Stimulated activated CD4-positive, alpha-beta T cell treated with anti-CD3 and anti-CD28 coated beads, Interleukin-4, amount 100 ng/mL, for 4 hours (primary cell): ENCODE measurements at regions not wholly inside any gene's neighbourhood (a gene's known extent, or its start where the extent isn't known, plus 50 kb on each side); places are given as distances from the start of the nearest gene placed in this dataset.
"Not testable (repeated sequence)": the region's sequence is repeated elsewhere in the genome, so short reads cannot be mapped to it uniquely, and the experiment has no call there.

Experiments
- DNase-seq, 2 experiments: peaks; one replicate each; pipeline ENCODE4 v3.0.0-alpha.2; 2020

DNA sequence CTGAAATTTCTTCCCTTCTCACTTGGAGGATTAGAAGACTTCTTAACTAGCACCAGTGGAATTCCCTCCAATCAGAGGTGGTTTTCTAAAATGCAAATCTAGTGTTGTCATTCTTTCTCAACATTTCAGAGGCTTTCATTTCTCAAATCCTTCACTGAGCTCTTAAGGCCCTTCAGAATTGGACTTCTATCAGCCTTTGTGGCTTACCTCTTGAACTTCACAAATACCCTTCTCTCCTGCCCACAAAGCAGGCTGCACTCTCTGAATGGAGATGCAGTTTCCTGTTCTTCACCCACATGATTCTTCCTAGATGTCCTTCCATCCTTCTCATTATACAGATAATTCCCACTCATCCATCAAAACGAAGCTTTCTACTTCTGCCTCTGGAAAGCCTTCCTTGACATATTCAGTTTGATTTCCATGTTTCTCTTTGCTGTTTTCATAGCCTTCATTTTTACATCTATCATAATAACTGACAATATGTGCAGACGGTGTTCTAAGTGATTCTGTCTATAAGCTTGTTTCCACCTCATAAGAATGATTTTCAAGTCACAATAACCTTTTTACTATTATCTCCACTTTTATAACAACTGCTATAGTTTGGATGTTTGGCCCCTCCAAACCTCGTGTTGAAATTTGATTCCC is 123.1 kb upstream of the GPR12 start:
- DNase-seq, result no peak

DNA sequence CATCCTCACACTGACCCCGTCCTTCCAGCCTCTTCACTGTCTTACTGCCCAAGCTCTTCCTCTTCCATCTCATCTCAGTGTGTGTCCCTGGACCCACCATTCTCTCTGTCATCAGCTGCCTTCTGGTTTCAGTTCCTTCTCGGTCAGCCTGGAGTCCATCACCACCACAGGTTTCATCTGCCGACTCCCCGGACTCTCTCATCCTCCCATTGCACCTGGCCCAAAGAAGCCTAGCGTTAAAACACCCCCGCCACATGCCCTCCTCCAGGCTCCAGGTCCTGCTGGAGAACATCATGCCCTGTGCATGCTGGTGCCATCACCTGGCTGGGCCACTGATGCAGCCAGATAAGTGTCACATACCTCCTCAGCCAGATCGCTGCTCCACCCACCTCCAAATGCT is 122.1 kb upstream of the GPR12 start:
- DNase-seq, result no peak

DNA sequence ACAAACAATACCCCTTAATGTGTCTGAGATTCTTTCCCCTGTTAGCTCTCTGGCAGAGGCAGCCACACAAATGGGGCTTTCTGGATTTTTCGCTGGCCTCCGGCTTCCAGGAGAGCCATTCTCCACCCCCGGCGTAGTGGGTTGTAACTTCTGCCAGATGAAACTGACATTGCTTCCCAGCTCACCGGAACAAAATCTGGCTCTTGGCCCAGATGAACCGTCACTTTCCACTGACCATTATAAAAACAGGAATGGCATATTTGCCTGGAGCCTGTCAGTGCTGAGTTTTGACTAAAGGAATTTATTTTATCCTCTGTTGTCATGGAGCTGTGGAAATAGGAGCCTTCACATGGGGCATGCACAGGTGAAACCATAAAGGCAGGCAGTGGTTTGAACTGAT is 120.6 kb upstream of the GPR12 start:
- DNase-seq, result no peak

DNA sequence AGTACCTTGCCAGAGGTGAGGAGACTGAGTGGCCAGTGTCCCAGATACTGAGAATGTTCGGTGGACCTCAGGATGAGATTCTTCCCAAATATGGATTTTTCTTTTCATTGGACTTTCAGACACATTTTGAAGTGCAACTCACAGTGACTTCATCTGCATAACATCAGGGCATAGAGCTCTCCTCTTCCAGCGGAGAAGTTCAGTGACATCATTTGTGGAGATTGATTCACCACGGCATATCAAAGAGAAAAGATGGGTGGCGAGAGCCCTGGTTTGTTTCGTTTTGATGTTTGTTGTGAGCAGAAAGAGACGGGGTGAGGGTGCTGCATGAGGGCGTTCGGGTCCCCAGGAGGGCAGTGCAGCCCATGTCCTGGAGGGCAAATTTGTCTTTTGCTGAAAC is 120.1 kb upstream of the GPR12 start:
- DNase-seq, result no peak

DNA sequence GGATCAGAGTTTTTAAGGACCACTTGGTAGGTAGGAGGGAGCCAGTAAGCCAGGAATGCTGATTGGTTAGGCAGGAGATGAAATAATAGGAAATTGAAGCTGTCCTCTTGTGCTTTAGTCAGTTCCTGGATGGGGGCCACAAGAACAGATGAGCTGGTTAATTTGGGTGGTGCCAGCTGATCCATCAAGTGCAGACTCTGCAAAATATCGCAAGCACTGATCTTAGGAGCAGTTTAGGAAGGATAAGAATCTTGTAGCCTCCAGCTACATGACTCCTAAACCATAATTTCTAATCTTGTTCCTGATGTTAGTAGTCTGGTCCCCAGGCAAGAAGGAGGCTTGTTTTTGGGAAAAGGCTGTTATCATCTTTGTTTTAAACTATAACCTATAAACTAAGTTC is 117.9 kb upstream of the GPR12 start:
- DNase-seq, result no peak

DNA sequence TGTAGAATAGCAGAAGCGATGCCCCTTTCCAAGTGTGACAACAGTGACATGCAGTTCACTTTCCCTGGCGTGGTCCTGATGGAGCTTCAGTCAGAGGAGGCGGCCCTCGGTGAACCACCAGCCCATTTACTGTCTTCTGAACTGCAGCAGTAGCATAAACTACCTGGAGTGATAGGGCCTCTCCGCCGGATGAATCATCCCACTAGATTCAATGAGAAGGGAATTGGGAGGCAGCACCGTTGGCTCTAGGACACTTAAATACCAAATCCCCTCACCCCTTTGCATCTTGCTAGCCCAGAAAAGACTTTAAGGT is 112.8 kb upstream of the GPR12 start:
- no peak for DNase-seq

DNA sequence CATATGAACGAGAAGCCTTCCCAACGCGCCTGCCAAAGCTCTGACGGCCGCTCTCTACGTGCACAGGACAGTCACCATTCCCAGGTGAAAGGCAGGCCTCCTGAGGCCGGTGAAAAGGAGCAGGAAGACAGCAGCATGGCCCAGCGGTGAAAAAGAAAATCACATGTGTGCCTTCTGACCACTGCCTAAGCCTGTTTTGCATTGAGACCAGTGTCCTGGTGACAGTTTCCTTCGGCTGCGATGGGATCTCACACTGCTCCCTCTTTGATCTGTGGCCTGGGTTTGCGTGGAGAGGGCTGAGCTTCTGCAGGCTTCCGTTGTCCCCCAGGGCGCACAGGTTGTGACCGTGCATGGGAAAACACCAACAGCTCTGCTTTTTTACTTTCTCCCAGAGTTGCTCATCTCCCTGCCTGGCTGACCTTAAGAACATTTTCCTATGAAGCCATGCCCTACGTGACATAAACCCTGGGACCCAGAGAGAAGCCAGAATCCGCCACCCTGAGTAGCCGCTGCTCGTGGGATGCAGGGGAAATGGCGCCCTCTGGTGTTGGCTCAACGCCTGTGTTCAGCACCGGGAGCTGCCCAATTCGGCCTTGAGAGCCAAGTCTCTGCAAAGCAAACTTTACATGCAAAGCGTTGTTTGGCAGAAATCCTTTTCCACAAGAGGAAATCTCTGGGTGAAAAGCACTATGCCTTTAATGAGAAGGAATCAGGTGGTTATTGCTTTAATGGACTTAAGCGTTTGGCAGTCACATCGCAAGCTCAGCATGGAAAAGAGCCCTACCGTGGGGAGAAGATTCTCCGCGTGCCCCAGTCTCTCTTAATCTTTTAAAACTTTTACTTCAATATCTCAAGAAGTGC is 112.2 kb upstream of the GPR12 start:
- peak in 1 of 2 experiments; percentile 39 for DNase-seq

DNA sequence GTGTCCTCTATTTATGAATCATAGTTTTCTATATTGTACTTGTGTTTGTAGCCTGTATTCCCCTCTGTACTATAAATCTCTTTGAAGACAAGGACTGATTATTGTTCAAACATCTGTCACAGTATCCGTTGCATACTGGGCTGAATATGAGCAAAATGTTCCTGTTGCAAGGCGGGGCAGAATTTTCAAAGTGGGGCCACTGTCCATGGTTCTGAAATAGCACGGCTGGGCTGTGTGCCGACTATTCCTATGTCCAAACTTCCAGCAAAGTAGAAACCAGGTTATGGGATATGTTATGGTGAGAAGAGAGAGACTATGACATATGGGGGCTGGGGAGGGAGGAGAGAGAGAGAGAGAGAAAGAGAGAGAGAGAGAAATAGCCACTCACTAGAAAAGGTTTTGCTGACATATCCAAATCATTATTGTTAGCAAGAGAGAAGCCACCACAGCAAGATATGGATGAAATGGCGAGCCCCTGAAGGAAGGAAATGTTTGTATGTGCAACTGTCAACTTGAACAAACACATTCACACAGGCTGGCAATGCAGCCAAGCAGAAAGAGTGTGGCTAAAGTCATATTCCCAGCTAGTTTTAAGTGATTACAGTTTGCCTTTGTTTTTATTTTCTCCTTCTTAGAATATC is 107.0 kb upstream of the GPR12 start:
- DNase-seq, result peak in 1 of 2 experiments; percentile 2

DNA sequence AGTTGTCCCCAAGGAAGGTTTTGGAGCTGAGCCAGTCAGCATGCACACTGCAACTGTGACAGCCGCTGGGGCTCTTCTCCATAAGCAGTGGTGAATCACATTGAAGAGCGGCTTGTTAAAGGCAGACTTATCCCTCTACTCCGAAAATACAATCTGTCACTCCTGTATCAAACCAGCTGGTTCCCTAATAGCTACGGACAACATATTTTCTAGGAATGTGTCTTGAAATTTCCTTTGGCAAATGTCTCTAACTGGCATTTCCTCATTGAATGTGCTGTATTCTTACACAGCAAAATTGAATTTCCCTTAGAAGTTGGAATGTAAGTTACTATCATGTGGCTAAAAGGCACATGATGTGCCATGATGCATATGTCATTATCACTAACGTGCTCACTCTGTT is 104.0 kb upstream of the GPR12 start:
- no peak for DNase-seq

DNA sequence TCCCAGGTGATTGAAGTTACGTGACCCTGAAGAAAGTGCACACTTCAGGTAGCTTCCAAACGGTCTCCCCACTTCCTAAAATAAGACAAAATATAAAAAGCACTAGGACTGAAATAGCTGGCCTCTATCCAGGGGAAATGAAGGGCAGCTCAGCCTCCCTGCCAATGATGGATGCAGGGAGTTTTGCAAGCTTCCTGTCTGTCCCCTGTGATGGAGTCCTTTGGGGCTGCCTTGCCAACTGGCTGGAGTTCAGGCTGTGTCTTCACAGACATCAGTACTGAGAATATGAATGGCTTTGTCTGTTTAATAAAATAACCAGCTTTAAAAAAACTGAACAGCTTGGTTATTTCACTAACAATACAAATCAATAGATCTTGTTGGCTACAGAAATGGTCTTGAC is 101.4 kb upstream of the GPR12 start:
- no peak for DNase-seq

DNA sequence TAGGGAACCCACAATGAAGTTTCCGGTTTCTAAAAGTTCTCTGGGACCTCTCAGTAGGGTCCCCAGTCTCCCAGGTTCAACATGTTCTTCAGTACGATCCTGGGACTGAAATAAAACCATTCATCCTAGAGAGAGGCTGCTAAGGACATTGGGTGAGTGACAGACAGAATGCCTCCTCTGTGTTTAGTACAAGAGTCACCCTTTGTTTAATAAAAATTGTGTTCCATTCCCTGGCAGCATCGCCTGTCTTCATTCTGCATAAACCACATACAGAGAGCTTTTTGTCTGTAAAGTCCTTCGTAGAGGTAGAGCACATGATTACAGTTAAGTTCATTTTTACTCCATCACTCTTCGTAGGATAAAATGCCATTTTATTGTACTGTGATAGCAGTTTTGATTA is 95.3 kb upstream of the GPR12 start:
- DNase-seq, result no peak

DNA sequence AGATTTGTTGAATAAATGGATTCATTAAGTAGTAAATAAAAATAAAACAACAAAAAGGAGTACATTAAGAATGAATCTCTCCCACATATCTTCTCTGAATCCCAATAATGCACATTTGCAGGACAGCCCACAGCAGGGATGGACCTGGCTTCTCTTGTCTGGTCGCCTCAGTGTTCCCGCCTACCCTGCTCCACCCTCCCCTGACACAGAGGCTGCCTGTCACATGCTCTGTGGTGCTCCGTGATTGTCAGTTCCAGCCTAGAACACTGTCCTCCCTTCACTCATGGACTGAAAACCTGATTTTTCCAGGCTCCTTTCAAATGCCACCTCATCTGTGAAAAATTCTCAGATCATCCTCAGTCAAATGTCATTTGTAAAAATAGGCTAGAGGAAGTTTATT is 94.5 kb upstream of the GPR12 start:
- DNase-seq, result no peak

DNA sequence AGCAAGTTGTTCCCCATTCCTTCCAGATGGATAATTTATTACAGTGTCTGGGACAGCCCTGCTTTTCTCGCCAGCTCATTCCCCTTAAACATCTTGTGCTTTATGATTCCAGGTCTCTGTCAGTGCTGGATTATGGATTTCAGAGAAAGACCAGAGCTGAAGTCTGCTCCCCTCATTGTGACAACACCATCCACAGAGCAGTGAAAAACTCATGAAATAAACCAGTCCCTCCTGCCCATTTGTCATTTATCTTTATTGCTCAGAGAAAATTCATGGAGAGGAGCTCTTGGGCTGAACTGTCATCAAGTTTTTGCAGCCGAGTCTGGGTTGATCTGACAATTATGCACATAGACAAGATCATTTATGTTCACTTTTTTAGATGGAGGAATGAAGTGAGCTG is 92.7 kb upstream of the GPR12 start:
- DNase-seq, result no peak

DNA sequence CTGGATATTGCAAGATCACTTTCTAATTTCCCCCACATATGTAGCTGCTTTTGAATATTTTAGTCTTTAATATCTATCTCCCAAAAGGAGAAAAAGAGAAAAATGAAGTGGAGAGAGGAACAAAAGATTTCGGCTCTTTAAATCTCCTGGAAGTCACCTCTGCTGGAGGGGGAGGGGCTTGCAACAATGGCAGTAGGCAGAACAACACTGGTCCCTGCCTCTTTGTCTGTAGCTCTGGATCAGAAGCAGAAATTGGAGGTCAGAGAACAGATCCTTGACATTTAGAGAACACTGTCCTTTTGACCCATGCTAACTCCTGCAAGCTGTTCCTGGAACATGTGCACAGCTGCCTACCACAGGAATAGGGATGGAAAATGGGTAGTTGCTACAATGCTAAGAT is 86.7 kb upstream of the GPR12 start:
- DNase-seq, result no peak

DNA sequence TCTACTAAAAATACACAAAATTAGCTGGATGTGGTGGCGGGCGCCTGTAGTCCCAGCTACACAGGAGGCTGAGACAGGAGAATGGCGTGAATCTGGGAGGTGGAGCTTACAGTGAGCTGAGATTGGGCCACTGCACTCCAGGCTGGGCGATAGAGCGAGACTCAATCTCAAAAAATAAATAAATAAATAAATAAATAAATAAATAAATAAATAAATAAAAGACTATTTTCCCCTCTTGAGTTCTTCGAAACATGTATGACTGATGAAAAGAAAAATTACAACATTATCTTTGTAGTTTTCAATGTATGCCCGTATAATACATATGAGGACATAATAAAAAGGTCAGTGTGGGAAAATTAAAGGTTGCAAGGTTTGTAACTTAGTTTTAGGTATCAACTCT is 84.5 kb upstream of the GPR12 start:
- DNase-seq, result not testable (repeated sequence)

DNA sequence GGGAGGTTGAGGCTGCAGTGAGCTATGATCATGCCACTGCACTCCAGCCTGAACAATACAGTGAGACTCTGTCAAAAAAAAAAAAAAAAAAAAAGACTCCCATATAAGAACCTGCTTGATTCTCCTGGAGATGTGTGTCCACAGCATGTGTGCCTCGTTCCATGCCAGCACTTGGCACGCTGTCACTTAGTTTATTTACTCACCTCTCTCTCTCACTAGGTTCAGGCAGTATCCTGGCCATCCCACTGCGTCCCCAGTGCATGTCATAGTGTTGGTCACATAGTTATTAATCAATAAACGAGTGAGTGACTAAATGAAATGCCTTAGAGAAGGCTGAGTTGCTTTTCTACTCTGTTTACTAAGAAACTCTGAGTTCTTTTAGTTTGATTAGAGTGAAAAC is 79.1 kb upstream of the GPR12 start:
- DNase-seq, result no peak

DNA sequence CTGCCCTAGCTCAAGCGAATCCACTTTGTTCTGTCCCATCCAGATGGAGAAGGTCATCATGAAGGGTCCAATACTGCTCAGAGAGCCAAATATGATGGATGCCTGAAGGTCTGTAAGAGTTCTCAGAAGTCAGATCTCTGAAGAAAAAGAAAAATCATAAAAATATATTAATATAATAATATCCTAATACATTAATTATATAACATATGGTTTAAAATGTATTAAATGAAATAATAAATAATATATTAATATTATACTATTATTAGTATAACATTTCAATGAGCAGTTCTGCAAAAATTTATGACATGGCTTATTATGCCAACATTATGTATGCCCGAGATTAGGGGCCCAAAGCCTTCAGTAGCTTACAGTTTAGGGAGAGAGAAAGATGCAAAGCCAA is 78.2 kb upstream of the GPR12 start:
- no peak for DNase-seq

DNA sequence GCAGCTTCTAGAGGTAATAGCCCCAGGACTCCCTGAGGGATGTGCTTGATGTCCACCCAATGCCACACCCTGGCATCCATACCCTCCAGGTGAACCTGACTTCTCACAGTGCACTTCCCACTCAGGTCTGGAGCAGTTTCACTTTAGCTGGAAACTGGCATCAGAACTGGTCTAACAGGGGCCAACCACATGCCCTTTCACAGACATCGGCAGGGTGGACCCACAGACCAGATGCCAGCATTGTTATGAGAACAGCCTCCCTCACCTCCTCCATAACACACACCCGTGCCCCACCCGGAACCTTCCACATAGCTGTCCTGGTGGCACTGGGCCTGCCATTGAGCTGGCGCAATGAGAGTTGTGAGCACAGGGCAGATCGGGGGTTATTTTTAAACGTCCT is 77.4 kb upstream of the GPR12 start:
- DNase-seq, result no peak

DNA sequence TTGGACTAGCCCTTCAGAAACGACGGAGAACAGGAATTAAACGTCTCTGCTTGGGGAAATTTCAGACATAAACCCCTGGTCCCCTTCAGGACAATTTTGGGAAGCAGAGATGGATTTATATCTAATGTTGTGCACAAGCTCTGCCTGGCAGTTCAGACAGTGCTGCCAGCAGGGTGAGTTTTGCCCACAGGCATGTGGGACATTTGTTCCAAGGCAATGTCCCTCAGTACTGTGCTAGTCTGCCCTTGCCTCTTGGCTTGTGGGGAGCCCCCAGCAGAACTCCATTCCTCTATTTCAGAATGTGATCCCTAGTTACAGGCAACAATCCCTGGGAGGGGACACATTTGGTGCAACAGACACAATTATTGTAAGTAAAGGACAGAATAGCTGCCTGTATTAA is 76.5 kb upstream of the GPR12 start:
- DNase-seq, result no peak

DNA sequence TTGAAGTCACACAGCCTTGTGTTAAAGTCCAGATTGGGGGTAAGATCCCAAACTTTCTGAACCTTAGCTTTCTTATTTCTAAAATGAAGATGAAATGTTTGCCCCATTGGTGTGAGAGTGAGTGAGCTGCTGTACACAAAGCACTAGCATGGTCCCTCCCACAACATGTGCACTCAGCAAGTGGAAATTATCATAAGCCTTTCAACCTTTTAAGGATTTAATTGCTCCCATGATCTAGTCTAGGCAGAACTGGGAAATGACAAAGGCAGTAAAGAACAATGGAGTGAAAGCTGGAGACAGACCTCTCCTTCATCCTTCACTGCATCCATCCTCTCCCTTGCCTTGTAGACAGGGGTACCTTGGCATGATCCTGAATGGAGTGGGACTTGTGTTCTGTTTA is 76.0 kb upstream of the GPR12 start:
- DNase-seq, result no peak

DNA sequence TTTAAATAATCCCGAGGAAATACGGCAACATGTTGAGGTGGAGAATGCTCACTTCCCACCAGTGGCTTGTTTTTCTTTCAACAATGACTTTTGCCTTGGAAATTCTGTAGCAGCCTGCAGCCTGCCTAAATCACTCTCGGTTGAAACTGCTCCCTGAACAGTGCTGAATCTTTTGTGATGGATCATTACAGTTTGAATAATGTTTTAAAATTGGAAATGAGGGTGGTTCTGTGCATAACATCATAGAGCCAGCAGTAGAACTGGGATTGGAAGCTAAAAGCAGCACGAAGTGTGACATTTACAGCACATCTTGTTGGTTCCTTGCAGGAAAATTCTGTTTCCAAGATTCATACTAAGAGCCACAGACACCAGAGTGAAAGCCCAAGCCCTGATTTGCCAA is 74.1 kb upstream of the GPR12 start:
- DNase-seq, result no peak

DNA sequence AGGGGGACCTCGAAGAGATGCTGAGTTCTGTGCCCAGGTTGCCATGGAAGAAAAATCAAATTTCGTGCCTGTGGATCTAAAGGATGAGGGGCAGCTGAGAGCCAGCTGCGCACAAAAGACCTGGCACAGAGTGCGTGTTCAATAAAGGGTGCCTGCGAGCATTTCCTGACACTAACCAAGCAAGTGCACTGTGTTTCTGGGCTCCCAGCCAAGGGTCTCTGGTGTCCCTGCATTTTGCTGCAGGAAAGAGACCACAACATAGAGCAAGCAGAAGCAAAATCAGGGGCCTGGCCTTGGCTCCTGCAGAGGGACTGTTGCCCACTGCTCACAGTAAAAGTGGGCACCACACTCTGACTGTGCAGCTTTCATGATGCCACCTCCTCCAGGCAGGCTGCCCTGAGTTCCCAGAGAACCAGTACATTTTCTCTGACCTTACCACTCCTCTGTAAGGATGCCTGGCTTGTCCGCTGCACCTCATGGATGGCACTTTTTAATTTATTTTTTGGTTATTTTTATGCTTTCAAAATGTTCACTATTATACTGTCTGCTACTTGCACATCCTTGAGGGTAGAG is 70.8 kb upstream of the GPR12 start:
- DNase-seq, result no peak

DNA sequence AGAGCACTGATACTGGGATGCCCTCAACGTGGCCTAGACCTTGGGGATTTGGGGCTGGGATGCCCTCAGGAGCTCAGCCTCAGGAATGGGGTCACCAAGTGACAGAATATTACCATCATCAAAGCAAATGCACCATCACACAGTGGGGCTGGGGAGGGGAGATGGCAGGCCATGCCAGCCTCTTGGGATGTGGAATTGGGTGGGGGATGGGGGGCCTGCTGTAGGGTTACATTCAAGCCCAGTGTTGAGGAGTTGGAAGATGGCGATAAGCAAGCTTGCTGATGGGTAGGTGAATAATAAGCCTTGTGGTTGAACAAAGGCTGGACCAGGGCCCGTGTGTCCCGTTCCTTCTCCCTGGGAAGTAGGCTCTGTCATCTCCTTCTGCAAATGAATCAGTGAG is 69.1 kb upstream of the GPR12 start:
- DNase-seq, result no peak

DNA sequence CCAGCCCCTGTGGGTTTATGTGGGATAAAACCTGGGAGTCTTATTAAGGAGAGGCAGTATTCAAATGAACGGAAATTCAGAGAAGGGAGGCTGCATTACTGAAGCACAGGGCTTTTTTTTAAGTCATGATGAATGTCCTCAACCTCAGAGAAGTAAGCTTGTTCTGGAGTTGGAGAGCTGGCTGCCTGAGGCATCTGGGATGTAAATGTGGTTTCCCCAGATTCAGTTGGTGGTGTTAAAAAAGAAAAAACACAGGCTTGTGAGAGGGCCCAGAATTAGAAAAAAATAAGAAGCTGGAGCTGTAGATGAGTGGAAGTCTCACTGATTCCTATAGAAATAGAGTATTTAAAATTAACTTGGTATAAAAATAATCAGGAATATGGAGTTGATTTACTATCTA is 64.0 kb upstream of the GPR12 start:
- no peak for DNase-seq
